Fibroblast of lung (primary cell): ENCODE measurements at regions not wholly inside any gene's neighbourhood (a gene's known extent, or its start where the extent isn't known, plus 50 kb on each side); places are given as distances from the start of the nearest gene placed in this dataset.

Experiments
- EZH2 ChIP-seq: IDR thresholded peaks from 2 replicates; pipeline ENCODE4 v1.5.1; 2012; ENCODE audit warnings: low read length, control low read depth, mild to moderate bottlenecking; ENCODE audit errors: missing control alignments
- TF ChIP-seq, protein P1 (sequence below), 2 donors: IDR thresholded peaks in 1 of 2; conservative IDR thresholded peaks in 1 of 2; 1 replicate in 1 of 2; 2 replicates in 1 of 2; pipeline ENCODE4 v1.5.1; 2011 to 2012; ENCODE audit warnings: low read length in 2 of 2, control low read depth in 1 of 2, inconsistent platforms in 1 of 2, low read depth in 1 of 2, mild to moderate bottlenecking in 1 of 2

DNA sequence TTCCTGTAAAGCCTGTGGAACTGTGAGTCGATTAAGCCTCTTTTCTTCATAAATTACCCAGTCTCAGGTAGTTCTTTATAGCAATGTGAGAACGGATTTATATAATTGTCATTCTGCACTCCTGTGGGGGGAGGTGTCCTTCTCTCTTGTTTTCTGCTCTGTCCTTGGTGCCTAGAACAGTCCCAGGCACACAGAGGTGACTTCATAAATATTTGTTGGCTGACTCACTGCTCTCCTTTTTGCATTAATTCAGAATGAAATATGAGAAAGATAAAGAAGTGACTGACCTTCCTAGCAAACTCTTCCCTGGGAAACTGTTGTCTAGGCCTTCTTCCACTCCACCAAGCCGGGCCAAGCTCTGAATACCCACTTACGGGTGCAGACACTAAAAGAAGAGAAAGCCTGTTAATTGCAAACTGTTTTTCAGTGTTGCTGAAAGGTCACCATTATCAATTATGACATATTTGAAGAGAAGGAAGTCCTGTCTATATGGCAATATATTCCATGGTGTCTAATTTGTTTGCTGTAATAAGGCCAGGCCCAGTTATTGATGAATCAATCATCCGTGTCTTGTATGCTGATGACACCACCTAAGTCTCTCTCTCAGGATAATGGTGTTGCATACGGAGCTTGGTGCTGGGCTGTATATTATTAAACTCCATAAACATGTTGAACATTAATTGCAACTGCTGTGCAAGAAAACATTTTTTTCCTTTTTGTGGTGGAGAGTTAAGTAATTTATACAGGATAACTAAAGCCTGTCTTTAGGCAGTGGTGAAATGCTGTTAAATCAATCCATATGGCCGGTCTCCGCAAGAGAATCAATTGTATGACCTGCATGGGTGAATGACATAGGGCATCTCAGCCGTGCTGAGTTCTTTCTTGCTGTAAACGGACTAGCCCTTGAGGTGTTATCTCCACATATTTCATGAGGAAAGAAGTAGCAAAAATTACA is 567.5 kb downstream of the SLC4A3 start:
- TF ChIP-seq, protein P1, sequence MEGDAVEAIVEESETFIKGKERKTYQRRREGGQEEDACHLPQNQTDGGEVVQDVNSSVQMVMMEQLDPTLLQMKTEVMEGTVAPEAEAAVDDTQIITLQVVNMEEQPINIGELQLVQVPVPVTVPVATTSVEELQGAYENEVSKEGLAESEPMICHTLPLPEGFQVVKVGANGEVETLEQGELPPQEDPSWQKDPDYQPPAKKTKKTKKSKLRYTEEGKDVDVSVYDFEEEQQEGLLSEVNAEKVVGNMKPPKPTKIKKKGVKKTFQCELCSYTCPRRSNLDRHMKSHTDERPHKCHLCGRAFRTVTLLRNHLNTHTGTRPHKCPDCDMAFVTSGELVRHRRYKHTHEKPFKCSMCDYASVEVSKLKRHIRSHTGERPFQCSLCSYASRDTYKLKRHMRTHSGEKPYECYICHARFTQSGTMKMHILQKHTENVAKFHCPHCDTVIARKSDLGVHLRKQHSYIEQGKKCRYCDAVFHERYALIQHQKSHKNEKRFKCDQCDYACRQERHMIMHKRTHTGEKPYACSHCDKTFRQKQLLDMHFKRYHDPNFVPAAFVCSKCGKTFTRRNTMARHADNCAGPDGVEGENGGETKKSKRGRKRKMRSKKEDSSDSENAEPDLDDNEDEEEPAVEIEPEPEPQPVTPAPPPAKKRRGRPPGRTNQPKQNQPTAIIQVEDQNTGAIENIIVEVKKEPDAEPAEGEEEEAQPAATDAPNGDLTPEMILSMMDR (conservative IDR thresholded peaks at IDR 0.05 in 1 of 2, IDR thresholded peaks at IDR 0.05 in 1 of 2; ENCODE audit: low read depth in 1 of 2, low read length in 2 of 2): no peak
- no peak for TF ChIP-seq EZH2
